Panc1 (cell line): ENCODE measurements at regions not wholly inside any gene's neighbourhood (a gene's known extent, or its start where the extent isn't known, plus 50 kb on each side); places are given as distances from the start of the nearest gene placed in this dataset.

Experiments
- ATAC-seq: fragments of 200-7000 bp; cut with Tn5 transposase; 2 replicates; pipeline ENCODE4 v1.9.1; 2020; ENCODE audit warnings: mild to moderate bottlenecking, moderate library complexity
- BruUV-seq: library from RNA; stranded (reverse); fragments of 400-500 nt; replicated peaks from 2 replicates; lab custom pipeline; 2021; lab: Mats Ljungman, UMichigan
- CTCF ChIA-PET: fragments of 300-600 bp; sonication (Branson Sonifier 250); formaldehyde crosslinking; loops from one replicate; lab custom pipeline; 2022; ENCODE audit warnings: antibody characterized with exemption; lab: Charles Lee
- POLR2A ChIA-PET: fragments of 300-600 bp; sonication (Branson Sonifier 250); formaldehyde crosslinking; loops from one replicate; lab custom pipeline; 2022; ENCODE audit warnings: antibody characterized with exemption; lab: Charles Lee
- DNase-seq: peaks from one replicate; pipeline ENCODE4 v3.0.0-alpha.2; 2010; ENCODE audit warnings: low read depth, low spot score
- H3K27ac ChIP-seq: 2 replicates; pipeline ENCODE4 v1.5.1; 2011; ENCODE audit warnings: mild to moderate bottlenecking, low read length, inconsistent platforms
- H3K27me3 ChIP-seq: fragments of 200-500 bp; sonication (Bioruptor generic); 2 replicates; pipeline ENCODE4 v1.6.0; 2014; ENCODE audit warnings: low read length, inconsistent platforms; ENCODE audit not compliant: control insufficient read depth, insufficient read depth
- H3K36me3 ChIP-seq: fragments of 200-500 bp; sonication (Bioruptor generic); 2 replicates; pipeline ENCODE4 v1.5.1; 2014; ENCODE audit warnings: inconsistent platforms, mild to moderate bottlenecking, low read length, moderate library complexity; ENCODE audit not compliant: control insufficient read depth, insufficient read depth
- H3K4me1 ChIP-seq: 2 replicates; pipeline ENCODE4 v1.5.1; 2011; ENCODE audit warnings: inconsistent platforms, mild to moderate bottlenecking, low read length, moderate library complexity; ENCODE audit not compliant: control insufficient read depth, insufficient read depth
- H3K4me3 ChIP-seq, 2 experiments: 2 replicates each; pipeline ENCODE4 v1.5.1; 2011 to 2012; ENCODE audit warnings: low read depth in 2 of 2, low read length in 2 of 2, mild to moderate bottlenecking in 2 of 2, inconsistent platforms in 1 of 2, moderate library complexity in 1 of 2
- H3K9me3 ChIP-seq: fragments of 200-500 bp; sonication (Bioruptor generic); 2 replicates; pipeline ENCODE4 v1.5.1; 2014; ENCODE audit warnings: low read depth, mild to moderate bottlenecking, inconsistent platforms, low read length, moderate library complexity; ENCODE audit not compliant: control insufficient read depth, insufficient read depth
- POLR2AphosphoS5 ChIP-seq: IDR thresholded peaks from 2 replicates; pipeline ENCODE4 v1.6.1; 2012; ENCODE audit warnings: mild to moderate bottlenecking, low read depth, low read length, moderate library complexity
- SIN3A ChIP-seq: IDR thresholded peaks from 2 replicates; pipeline ENCODE4 v1.6.1; 2012; ENCODE audit warnings: low read depth, mild to moderate bottlenecking, low read length, moderate library complexity, borderline replicate concordance; ENCODE audit not compliant: insufficient read depth
- TCF7L2 ChIP-seq: IDR thresholded peaks from 2 replicates; pipeline ENCODE4 v1.6.1; 2011; ENCODE audit warnings: mild to moderate bottlenecking, low read depth, low read length, inconsistent platforms
- in situ Hi-C: cut with HindIII; loops from 2 replicates; pipeline ENCODE4 v1.10.0; 2016; ENCODE audit warnings: low sequenced_read_pairs, low pct_unique_long_range_greater_than_20kb
- intact Hi-C: fragments of 100-400 bp; cut with micrococcal nuclease; formaldehyde crosslinking; loops from one replicate; pipeline ENCODE4 v1.10.0; 2022; ENCODE audit not compliant: unreplicated experiment
- TF ChIP-seq, protein P1 (sequence below): fragments of 450-650 bp; IDR thresholded peaks from 2 replicates; pipeline ENCODE4 v1.5.1; 2017; ENCODE audit warnings: mild to moderate bottlenecking
- TF ChIP-seq, protein P2 (sequence below), 2 experiments: IDR thresholded peaks; 2 replicates each; pipeline ENCODE4 v1.6.1; 2011 to 2012; ENCODE audit warnings: low read depth in 2 of 2, control low read depth in 1 of 2, low read length in 1 of 2, mild to moderate bottlenecking in 1 of 2, moderate library complexity in 1 of 2; ENCODE audit not compliant: insufficient read depth in 1 of 2

DNA sequence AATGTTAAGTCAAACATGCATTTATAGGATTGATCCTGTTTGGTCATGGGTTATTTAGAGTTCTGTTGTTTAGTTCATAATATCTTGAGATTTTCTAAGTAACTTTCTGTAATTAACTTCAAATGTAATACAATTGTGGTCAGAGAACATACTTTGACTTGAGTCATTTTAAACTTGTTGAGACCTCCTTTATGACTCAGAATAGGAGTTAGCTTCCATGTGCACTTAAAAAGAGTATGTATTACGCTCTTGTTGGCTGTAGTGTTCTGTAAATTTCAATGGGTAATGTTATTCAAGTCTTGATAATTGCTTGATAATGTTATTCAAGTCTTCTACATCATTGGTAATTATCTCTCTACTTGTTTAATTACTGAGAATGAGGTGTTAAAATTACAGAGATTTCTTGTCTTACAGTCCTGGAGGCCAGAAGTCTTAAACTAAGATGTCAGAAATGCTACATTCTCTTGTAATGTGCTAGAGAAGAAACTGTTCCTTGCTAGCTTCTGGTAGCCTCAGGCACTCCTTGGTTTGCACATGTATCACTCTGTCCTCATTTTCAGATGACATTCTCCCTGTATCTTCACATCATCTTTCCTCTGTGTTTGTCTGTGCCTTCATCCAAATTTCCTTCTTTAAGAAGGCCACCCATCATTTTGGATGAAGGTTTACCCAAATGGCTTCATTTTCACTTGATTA lies 197.3 kb downstream of the TMTC3 start:
- POLR2A ChIA-PET = no interaction called here
- no peak overlapping the region for H3K4me3 ChIP-seq
- ATAC-seq = no peak
- no TSS peak for BruUV-seq
- TF ChIP-seq SIN3A (no peak), TCF7L2 (no peak), POLR2AphosphoS5 (no peak)
- TF ChIP-seq, protein P1, sequence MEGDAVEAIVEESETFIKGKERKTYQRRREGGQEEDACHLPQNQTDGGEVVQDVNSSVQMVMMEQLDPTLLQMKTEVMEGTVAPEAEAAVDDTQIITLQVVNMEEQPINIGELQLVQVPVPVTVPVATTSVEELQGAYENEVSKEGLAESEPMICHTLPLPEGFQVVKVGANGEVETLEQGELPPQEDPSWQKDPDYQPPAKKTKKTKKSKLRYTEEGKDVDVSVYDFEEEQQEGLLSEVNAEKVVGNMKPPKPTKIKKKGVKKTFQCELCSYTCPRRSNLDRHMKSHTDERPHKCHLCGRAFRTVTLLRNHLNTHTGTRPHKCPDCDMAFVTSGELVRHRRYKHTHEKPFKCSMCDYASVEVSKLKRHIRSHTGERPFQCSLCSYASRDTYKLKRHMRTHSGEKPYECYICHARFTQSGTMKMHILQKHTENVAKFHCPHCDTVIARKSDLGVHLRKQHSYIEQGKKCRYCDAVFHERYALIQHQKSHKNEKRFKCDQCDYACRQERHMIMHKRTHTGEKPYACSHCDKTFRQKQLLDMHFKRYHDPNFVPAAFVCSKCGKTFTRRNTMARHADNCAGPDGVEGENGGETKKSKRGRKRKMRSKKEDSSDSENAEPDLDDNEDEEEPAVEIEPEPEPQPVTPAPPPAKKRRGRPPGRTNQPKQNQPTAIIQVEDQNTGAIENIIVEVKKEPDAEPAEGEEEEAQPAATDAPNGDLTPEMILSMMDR = no peak
- TF ChIP-seq, protein P2, sequence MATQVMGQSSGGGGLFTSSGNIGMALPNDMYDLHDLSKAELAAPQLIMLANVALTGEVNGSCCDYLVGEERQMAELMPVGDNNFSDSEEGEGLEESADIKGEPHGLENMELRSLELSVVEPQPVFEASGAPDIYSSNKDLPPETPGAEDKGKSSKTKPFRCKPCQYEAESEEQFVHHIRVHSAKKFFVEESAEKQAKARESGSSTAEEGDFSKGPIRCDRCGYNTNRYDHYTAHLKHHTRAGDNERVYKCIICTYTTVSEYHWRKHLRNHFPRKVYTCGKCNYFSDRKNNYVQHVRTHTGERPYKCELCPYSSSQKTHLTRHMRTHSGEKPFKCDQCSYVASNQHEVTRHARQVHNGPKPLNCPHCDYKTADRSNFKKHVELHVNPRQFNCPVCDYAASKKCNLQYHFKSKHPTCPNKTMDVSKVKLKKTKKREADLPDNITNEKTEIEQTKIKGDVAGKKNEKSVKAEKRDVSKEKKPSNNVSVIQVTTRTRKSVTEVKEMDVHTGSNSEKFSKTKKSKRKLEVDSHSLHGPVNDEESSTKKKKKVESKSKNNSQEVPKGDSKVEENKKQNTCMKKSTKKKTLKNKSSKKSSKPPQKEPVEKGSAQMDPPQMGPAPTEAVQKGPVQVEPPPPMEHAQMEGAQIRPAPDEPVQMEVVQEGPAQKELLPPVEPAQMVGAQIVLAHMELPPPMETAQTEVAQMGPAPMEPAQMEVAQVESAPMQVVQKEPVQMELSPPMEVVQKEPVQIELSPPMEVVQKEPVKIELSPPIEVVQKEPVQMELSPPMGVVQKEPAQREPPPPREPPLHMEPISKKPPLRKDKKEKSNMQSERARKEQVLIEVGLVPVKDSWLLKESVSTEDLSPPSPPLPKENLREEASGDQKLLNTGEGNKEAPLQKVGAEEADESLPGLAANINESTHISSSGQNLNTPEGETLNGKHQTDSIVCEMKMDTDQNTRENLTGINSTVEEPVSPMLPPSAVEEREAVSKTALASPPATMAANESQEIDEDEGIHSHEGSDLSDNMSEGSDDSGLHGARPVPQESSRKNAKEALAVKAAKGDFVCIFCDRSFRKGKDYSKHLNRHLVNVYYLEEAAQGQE (IDR thresholded peaks at IDR 0.05; ENCODE audit: insufficient read depth in 1 of 2, low read depth in 2 of 2, low read length in 1 of 2) = no peak
- no peaks in the 10 kb centered on the region for H3K36me3 ChIP-seq
- no peak overlapping the region for H3K27ac ChIP-seq
- H3K4me1 ChIP-seq = no peaks in the 10 kb centered on the region
- H3K27me3 ChIP-seq = no peaks in the 10 kb centered on the region
- H3K9me3 ChIP-seq = no peaks in the 10 kb centered on the region
- CTCF ChIA-PET = no interaction called here
- DNase-seq = no peak
- intact Hi-C loops = no loop called here
- in situ Hi-C loops = no loop called here

DNA sequence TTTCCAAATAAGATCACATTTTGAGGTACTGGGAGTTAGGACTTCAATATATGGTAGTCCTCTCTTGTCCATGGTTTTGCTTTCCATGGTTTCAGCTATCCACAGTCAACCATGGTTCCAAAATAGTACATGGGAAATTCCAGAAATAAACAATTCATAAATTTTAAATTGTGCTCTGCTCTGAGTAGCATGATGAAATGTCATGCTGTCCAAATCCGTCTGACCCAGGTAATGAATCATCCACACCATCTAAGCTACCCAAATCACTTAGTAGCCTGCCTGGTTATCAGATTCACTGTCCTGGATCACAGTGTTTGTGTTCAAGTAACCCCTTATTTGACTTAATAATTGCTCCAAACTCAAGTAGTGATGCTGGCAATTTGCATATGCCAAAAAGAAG lies 197.9 kb downstream of the TMTC3 start:
- H3K36me3 ChIP-seq = no peaks in the 10 kb centered on the region
- no peak overlapping the region for H3K27ac ChIP-seq
- ATAC-seq (no peak), DNase-seq (no peak)
- ChIA-PET CTCF (no interaction called here), POLR2A (no interaction called here)
- no peak for TF ChIP-seq TCF7L2
- TF ChIP-seq POLR2AphosphoS5 = no peak
- TF ChIP-seq, protein P1 = no peak
- no peak for TF ChIP-seq SIN3A
- TF ChIP-seq, protein P2 (IDR thresholded peaks at IDR 0.05; ENCODE audit: insufficient read depth in 1 of 2, low read depth in 2 of 2, low read length in 1 of 2) = no peak
- in situ Hi-C loops = no loop called here
- intact Hi-C loops = no loop called here
- no peaks in the 10 kb centered on the region for H3K9me3 ChIP-seq
- no peaks in the 10 kb centered on the region for H3K4me1 ChIP-seq
- no TSS peak for BruUV-seq
- H3K27me3 ChIP-seq = no peaks in the 10 kb centered on the region
- H3K4me3 ChIP-seq = no peak overlapping the region
